SK-N-MC (cell line): ENCODE measurements at regions not wholly inside any gene's neighbourhood (a gene's known extent, or its start where the extent isn't known, plus 50 kb on each side); places are given as distances from the start of the nearest gene placed in this dataset.

ENCODE experiments used
- FOXP2 ChIP-seq: optimal IDR thresholded peaks from 2 replicates; pipeline ENCODE3; 2011; ENCODE audit warnings: mild to moderate bottlenecking, moderate library complexity; ENCODE audit not compliant: insufficient read depth; ENCODE audit errors: extremely low read length, control extremely low read depth
- POLR2AphosphoS5 ChIP-seq: IDR thresholded peaks from 2 replicates; pipeline ENCODE4 v1.6.1; 2012; ENCODE audit warnings: mild to moderate bottlenecking, low read depth, low read length, borderline replicate concordance

- TF ChIP-seq FOXP2 = no peak
- no peak for TF ChIP-seq POLR2AphosphoS5
Observed at GRCh38 chr6:146980900-146981329, 223.3 kb upstream of the STXBP5 start.
